Ascending aorta (tissue), 2 donors: ENCODE measurements at regions not wholly inside any gene's neighbourhood (a gene's known extent, or its start where the extent isn't known, plus 50 kb on each side); places are given as distances from the start of the nearest gene placed in this dataset.
"Not testable (repeated sequence)": the region's sequence is repeated elsewhere in the genome, so short reads cannot be mapped to it uniquely, and the experiment has no call there.

ENCODE experiments used
- DNase-seq, 2 donors: peaks; one replicate each; pipeline ENCODE4 v3.0.0-alpha.2; 2019; ENCODE audit warnings: low spot score in 2 of 2
- H3K27ac ChIP-seq, 2 donors: fragments of 200-600 bp; sonication (generic); one replicate each; pipeline ENCODE4 v1.5.1; 2016 to 2017; ENCODE audit warnings: mild to moderate bottlenecking in 1 of 2
- H3K27me3 ChIP-seq: fragments of 200-600 bp; sonication (generic); one replicate; pipeline ENCODE4 v1.5.1; 2017
- H3K36me3 ChIP-seq, 2 donors: fragments of 200-600 bp; sonication (generic); one replicate each; pipeline ENCODE4 v1.5.1; 2016
- H3K4me1 ChIP-seq, 2 donors: fragments of 200-600 bp; sonication (generic); one replicate each; pipeline ENCODE4 v1.5.1; 2016 to 2017; ENCODE audit warnings: mild to moderate bottlenecking in 1 of 2
- H3K4me3 ChIP-seq, 2 donors: fragments of 200-600 bp; sonication (generic); one replicate each; pipeline ENCODE4 v1.5.1; 2016 to 2017; ENCODE audit warnings: mild to moderate bottlenecking in 1 of 2
- H3K9me3 ChIP-seq, 2 donors: fragments of 200-600 bp; sonication (generic); one replicate each; pipeline ENCODE4 v1.5.1; 2016
- intact Hi-C: fragments of 100-400 bp; cut with DNase I; formaldehyde crosslinking; loops from one replicate; pipeline ENCODE4 v1.15.1; 2023
- TF ChIP-seq, protein P1 (sequence below), 3 experiments: fragments of 200-600 bp in 2 of 3; fragments of 450-650 bp in 1 of 3; sonication (generic) in 2 of 3; IDR thresholded peaks; one replicate each; pipeline ENCODE4 v1.5.1; 2016 to 2019; ENCODE audit warnings: antibody characterized with exemption in 3 of 3, mild to moderate bottlenecking in 1 of 3, moderate library complexity in 1 of 3

- DNase-seq = no peak
- no peaks in the 10 kb centered on the region for H3K27me3 ChIP-seq
- H3K4me1 ChIP-seq = no peaks in the 10 kb centered on the region
- H3K9me3 ChIP-seq = peaks cover 0 to 7% of the 10 kb centered on the region in 2 donors
- intact Hi-C loops = no loop called here
- H3K27ac ChIP-seq = no peak overlapping the region
- no peaks in the 10 kb centered on the region for H3K36me3 ChIP-seq
- no peak overlapping the region for H3K4me3 ChIP-seq
- TF ChIP-seq, protein P1, sequence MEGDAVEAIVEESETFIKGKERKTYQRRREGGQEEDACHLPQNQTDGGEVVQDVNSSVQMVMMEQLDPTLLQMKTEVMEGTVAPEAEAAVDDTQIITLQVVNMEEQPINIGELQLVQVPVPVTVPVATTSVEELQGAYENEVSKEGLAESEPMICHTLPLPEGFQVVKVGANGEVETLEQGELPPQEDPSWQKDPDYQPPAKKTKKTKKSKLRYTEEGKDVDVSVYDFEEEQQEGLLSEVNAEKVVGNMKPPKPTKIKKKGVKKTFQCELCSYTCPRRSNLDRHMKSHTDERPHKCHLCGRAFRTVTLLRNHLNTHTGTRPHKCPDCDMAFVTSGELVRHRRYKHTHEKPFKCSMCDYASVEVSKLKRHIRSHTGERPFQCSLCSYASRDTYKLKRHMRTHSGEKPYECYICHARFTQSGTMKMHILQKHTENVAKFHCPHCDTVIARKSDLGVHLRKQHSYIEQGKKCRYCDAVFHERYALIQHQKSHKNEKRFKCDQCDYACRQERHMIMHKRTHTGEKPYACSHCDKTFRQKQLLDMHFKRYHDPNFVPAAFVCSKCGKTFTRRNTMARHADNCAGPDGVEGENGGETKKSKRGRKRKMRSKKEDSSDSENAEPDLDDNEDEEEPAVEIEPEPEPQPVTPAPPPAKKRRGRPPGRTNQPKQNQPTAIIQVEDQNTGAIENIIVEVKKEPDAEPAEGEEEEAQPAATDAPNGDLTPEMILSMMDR (IDR thresholded peaks at IDR 0.05) = no peak
Measured at GRCh38 chr1:168405906-168406549, 125.4 kb downstream of the TBX19 start.

- intact Hi-C loops = no loop called here
- TF ChIP-seq, protein P1 (IDR thresholded peaks at IDR 0.05) = no peak
- DNase-seq = no peak
- H3K27me3 ChIP-seq = no peaks in the 10 kb centered on the region
- H3K4me3 ChIP-seq = no peak overlapping the region
- H3K27ac ChIP-seq = no peak overlapping the region
- peaks cover 0 to 7% of the 10 kb centered on the region in 2 donors for H3K9me3 ChIP-seq
- no peaks in the 10 kb centered on the region for H3K36me3 ChIP-seq
- no peaks in the 10 kb centered on the region for H3K4me1 ChIP-seq
Measured at GRCh38 chr1:168403140-168403539, 122.5 kb downstream of the TBX19 start.

- intact Hi-C loops, DNase-seq, H3K27ac ChIP-seq, H3K4me3 ChIP-seq, H3K4me1 ChIP-seq, H3K9me3 ChIP-seq, H3K27me3 ChIP-seq, H3K36me3 ChIP-seq: not testable (repeated sequence)
Measured at GRCh38 chr1:168402466-168402865, 121.8 kb downstream of the TBX19 start.

- TF ChIP-seq, protein P1 (IDR thresholded peaks at IDR 0.05) = no peak
- Histone ChIP-seq H3K36me3 (no peaks in the 10 kb centered on the region), H3K27ac (no peak overlapping the region), H3K4me1 (no peaks in the 10 kb centered on the region), H3K4me3 (no peak overlapping the region), H3K9me3 (no peaks in the 10 kb centered on the region), H3K27me3 (no peaks in the 10 kb centered on the region)
- intact Hi-C loops = no loop called here
- DNase-seq = no peak
Measured at GRCh38 chr1:168401341-168401740, 120.7 kb downstream of the TBX19 start.

DNA sequence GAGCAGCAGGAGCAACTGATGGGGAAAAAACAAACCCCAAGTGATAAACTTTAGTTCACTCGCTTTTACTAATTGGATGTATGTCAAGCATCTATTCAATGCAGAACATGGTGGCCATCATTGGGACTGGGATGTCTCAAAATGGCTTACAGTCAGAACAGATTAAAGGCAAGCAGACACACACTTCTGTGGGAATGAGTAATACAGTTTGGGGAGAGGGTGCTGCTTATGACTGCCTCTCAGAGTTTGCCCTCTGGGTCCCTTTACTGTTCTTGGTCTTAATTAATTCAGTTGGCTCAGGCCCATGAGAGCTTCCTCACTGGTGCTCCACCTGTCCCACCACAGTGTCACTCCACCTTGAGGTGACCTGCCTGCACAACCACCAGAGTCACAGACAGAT is 119.5 kb downstream of the TBX19 start:
- Histone ChIP-seq H3K9me3 (no peaks in the 10 kb centered on the region), H3K27ac (no peak overlapping the region)

DNA sequence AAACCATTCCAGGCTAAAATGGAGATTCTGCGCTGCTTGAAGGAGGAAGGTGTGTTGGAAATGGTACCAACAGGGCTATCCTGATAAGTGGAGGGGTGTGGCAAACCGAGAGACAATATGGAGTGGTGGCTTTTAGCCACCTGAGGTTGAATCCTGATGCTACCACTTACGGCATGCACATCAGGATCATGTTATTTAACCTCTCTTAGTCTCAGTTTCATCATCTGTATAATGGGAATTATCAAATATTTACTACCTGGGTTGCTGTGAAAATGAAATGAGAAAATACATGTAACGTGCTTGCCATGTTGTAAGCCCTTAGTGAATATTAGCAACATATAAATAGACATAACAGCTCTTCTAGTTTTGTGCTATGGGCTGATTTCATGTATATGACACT is 117.1 kb downstream of the TBX19 start:
- no peaks in the 10 kb centered on the region for H3K27me3 ChIP-seq
- H3K36me3 ChIP-seq = no peaks in the 10 kb centered on the region
- H3K4me3 ChIP-seq = no peak overlapping the region
- H3K27ac ChIP-seq = no peak overlapping the region
- intact Hi-C loops = no loop called here
- no peaks in the 10 kb centered on the region for H3K9me3 ChIP-seq
- no peaks in the 10 kb centered on the region for H3K4me1 ChIP-seq
- TF ChIP-seq, protein P1 (IDR thresholded peaks at IDR 0.05) = no peak
- DNase-seq = no peak

More for the DNA sequence above, 119.5 kb downstream of the TBX19 start:
- no peaks in the 10 kb centered on the region for H3K4me1 ChIP-seq
- H3K4me3 ChIP-seq = no peak overlapping the region
- DNase-seq = no peak
- H3K36me3 ChIP-seq = no peaks in the 10 kb centered on the region
- H3K27me3 ChIP-seq = no peaks in the 10 kb centered on the region
- TF ChIP-seq, protein P1 (IDR thresholded peaks at IDR 0.05) = no peak
- intact Hi-C loops = no loop called here
